ENCODE measurements at regions not wholly inside any gene's neighbourhood (a gene's known extent, or its start where the extent isn't known, plus 50 kb on each side); places are given as distances from the start of the nearest gene placed in this dataset.
"Not testable (repeated sequence)": the region's sequence is repeated elsewhere in the genome, so short reads cannot be mapped to it uniquely, and the experiment has no call there.

DNA sequence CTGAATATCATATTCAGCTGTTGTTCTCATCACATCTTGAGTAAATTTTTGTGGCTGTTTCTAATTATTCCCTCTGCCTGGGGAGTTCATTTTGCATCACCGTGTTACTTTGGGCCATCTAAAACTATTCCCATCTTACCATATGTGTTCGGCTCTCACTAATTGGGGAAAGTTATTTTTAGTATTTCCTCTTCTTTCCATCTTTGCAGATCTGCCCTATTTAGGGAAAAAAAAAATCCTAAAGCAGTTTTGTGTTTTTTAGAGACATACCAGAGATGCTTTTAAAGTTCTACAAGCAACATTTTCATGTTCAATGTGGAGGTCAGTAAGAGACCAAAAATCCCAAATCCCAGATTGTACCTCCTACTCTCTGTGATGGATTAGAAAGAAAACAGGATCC is 111.3 kb upstream of the NDUFV2 start (continued):
- no peak for TF ChIP-seq ZBTB40 (IDR thresholded peaks at IDR 0.05)
- no peak for TF ChIP-seq ZBTB40 (CRISPR knock-in tag; IDR thresholded peaks at IDR 0.05)
- TF ChIP-seq KDM5A (IDR thresholded peaks at IDR 0.05; ENCODE audit: borderline replicate concordance, low read length): no peak
- TF ChIP-seq HDAC2 (CRISPR knock-in tag; IDR thresholded peaks at IDR 0.05): no peak

DNA sequence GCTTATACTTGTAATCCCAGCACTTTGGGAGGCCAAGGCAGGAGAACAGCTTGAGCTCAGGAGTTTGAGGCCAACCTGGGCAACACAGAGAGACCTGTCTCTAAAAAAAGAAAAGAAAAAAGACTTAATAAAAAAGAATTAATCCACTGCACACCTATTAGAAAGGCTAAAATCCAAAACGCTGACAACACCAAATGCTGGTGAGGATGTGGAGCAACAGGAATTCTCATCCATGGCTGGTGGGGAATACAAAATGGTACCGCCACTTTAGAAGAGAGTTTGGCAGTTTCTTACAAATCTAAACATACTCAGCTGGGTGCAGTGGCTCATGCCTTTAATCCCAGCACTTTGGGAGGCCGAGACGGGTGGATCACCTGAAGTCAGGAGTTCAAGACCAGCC is 110.0 kb upstream of the NDUFV2 start:
- H3K27ac ChIP-seq (ENCODE audit: extremely low read length, insufficient read depth, low read length); H3K9me3 ChIP-seq (ENCODE audit: low read length); ATAC-seq; BruUV-seq (replicated peaks); FAIRE-seq; H3K79me2 ChIP-seq (ENCODE audit: insufficient read depth, low read length); H3K4me3 ChIP-seq (replicated peaks in 1 of 3; ENCODE audit: insufficient read depth in 1 of 3, low read depth in 2 of 3, low read length in 3 of 3); H3K4me2 ChIP-seq (ENCODE audit: low read depth, low read length); CTCF ChIA-PET (ENCODE audit: low intra/inter-chr PET ratio, low total read pairs); H4K20me1 ChIP-seq (ENCODE audit: insufficient read depth, low read length); DNase-seq (ENCODE audit: low spot score); H3K36me3 ChIP-seq (replicated peaks in 1 of 2; ENCODE audit: control insufficient read depth in 1 of 2, insufficient read depth in 2 of 2, low read length in 2 of 2); intact Hi-C loops (cut with micrococcal nuclease; ENCODE audit: unreplicated experiment); POLR2A ChIA-PET; H3K9ac ChIP-seq (ENCODE audit: insufficient read depth, low read depth, low read length); H3K4me1 ChIP-seq (ENCODE audit: insufficient read depth, low read length); H3K27me3 ChIP-seq (ENCODE audit: control insufficient read depth in 1 of 2, insufficient read depth in 2 of 2, low read length in 2 of 2); H2AFZ ChIP-seq (ENCODE audit: low read length): not testable (repeated sequence)
- 59% methylated on average over 4 of the region's 4 CpGs for WGBS (ENCODE audit: low lambda C conversion rate)
- in situ Hi-C loops (cut with HindIII; ENCODE audit: extremely low pct_ligation_motif_present, low pct_unique_long_range_greater_than_20kb): loop anchor here (10.0 kb wide), 1 partner anchor 518 kb away; no protein-coding TSS in a partner anchor
